GM23338 (cell line): ENCODE measurements at regions not wholly inside any gene's neighbourhood (a gene's known extent, or its start where the extent isn't known, plus 50 kb on each side); places are given as distances from the start of the nearest gene placed in this dataset.

Experiments used
- ATAC-seq: fragments of 200-7000 bp; cut with Tn5 transposase; 3 replicates; pipeline ENCODE4 v1.9.1; 2020
- DNase-seq: peaks from one replicate; pipeline ENCODE4 v3.0.0-alpha.2; 2015; ENCODE audit warnings: low spot score
- H2AFZ ChIP-seq: fragments of 200-600 bp; sonication (generic); 2 replicates; pipeline ENCODE4 v1.8.0; 2016; ENCODE audit warnings: antibody characterized with exemption, mild to moderate bottlenecking, moderate library complexity
- H3F3A ChIP-seq: fragments of 200-600 bp; sonication (generic); replicated peaks from 2 replicates; pipeline ENCODE4 v1.8.0; 2017; ENCODE audit warnings: antibody characterized with exemption, mixed run types, low read depth
- H3K27ac ChIP-seq: fragments of 200-600 bp; sonication (generic); 2 replicates; pipeline ENCODE4 v1.6.1; 2016; ENCODE audit warnings: low read depth
- H3K27me3 ChIP-seq: fragments of 200-600 bp; sonication (generic); 2 replicates; pipeline ENCODE4 v1.8.0; 2016; ENCODE audit warnings: mild to moderate bottlenecking, mixed run types, moderate library complexity; ENCODE audit not compliant: insufficient read depth
- H3K36me3 ChIP-seq: fragments of 200-600 bp; sonication (generic); 2 replicates; pipeline ENCODE4 v1.8.0; 2016; ENCODE audit warnings: mild to moderate bottlenecking; ENCODE audit not compliant: insufficient read depth
- H3K4me1 ChIP-seq: fragments of 200-600 bp; sonication (generic); 2 replicates; pipeline ENCODE4 v1.8.0; 2016; ENCODE audit warnings: mild to moderate bottlenecking, moderate library complexity; ENCODE audit not compliant: insufficient read depth
- H3K4me2 ChIP-seq: fragments of 200-600 bp; sonication (generic); 2 replicates; pipeline ENCODE4 v1.7.1; 2017; ENCODE audit warnings: mixed run types
- H3K4me3 ChIP-seq: fragments of 200-600 bp; sonication (generic); 2 replicates; pipeline ENCODE4 v1.6.1; 2016; ENCODE audit warnings: mixed run types
- H3K79me2 ChIP-seq: fragments of 200-600 bp; sonication (generic); replicated peaks from 2 replicates; pipeline ENCODE4 v1.8.0; 2017; ENCODE audit warnings: mild to moderate bottlenecking; ENCODE audit not compliant: insufficient read depth
- H3K9me2 ChIP-seq: fragments of 200-600 bp; sonication (generic); 2 replicates; pipeline ENCODE4 v1.8.0; 2017; ENCODE audit not compliant: insufficient read depth
- H4K20me1 ChIP-seq: fragments of 200-600 bp; sonication (generic); replicated peaks from 2 replicates; pipeline ENCODE4 v1.8.0; 2017; ENCODE audit warnings: mild to moderate bottlenecking; ENCODE audit not compliant: insufficient read depth
- H3K27ac Mint-ChIP-seq: 2 replicates; pipeline ENCODE4 v1.8.0; 2020; ENCODE audit warnings: inconsistent platforms, mild to moderate bottlenecking, moderate library complexity, mixed read lengths
- H3K27me3 Mint-ChIP-seq: 3 replicates; pipeline ENCODE4 v1.8.0; 2022; ENCODE audit warnings: low read depth, mild to moderate bottlenecking, moderate library complexity, mixed read lengths, inconsistent platforms; ENCODE audit not compliant: insufficient read depth, poor library complexity
- H3K36me3 Mint-ChIP-seq: 3 replicates; pipeline ENCODE4 v1.8.0; 2021; ENCODE audit warnings: low read depth, mild to moderate bottlenecking, inconsistent platforms, moderate library complexity, mixed read lengths
- H3K4me1 Mint-ChIP-seq: 3 replicates; pipeline ENCODE4 v1.8.0; 2020; ENCODE audit warnings: mild to moderate bottlenecking, inconsistent platforms, mixed read lengths
- H3K4me3 Mint-ChIP-seq: 3 replicates; pipeline ENCODE4 v1.8.0; 2021; ENCODE audit warnings: moderate library complexity, mild to moderate bottlenecking, inconsistent platforms, mixed read lengths
- H3K9me3 Mint-ChIP-seq: 3 replicates; pipeline ENCODE4 v1.8.0; 2020; ENCODE audit warnings: moderate library complexity, mild to moderate bottlenecking, inconsistent platforms, mixed read lengths
- CREB1 ChIP-seq: fragments of 250-450 bp; sonication (Bioruptor Pico); IDR thresholded peaks from 2 replicates; pipeline ENCODE4 v1.5.0; 2020; ENCODE audit warnings: low read depth, mild to moderate bottlenecking, moderate library complexity
- CTCF ChIP-seq, 2 experiments: fragments of 200-600 bp in 1 of 2; sonication (generic) in 1 of 2; conservative IDR thresholded peaks; 2 replicates each; pipeline versions ENCODE4 v1.5.1 to v1.6.1; 2016 to 2017; ENCODE audit warnings: antibody characterized with exemption in 2 of 2, low read depth in 2 of 2, mild to moderate bottlenecking in 2 of 2, moderate library complexity in 1 of 2
- ETS1 ChIP-seq: IDR thresholded peaks from 2 replicates; pipeline ENCODE4 v1.6.1; 2016; ENCODE audit warnings: antibody characterized with exemption
- EZH2 ChIP-seq: fragments of 200-600 bp; sonication (generic); IDR thresholded peaks from one replicate; pipeline ENCODE4 v1.8.0; 2017; ENCODE audit warnings: antibody characterized with exemption, mild to moderate bottlenecking, low read depth; ENCODE audit not compliant: unreplicated experiment
- EZH2phosphoT487 ChIP-seq: fragments of 200-600 bp; sonication (generic); IDR thresholded peaks from one replicate; pipeline ENCODE4 v1.8.1; 2018; ENCODE audit warnings: antibody characterized with exemption; ENCODE audit not compliant: unreplicated experiment
- JUNB ChIP-seq: IDR thresholded peaks from one replicate; pipeline ENCODE4 v1.6.1; 2016; ENCODE audit warnings: antibody characterized with exemption; ENCODE audit not compliant: unreplicated experiment
- NANOG ChIP-seq: IDR thresholded peaks from 2 replicates; pipeline ENCODE4 v1.6.1; 2016; ENCODE audit warnings: antibody characterized with exemption, borderline replicate concordance
- POLR2AphosphoS5 ChIP-seq: IDR thresholded peaks from 2 replicates; pipeline ENCODE4 v1.6.1; 2016; ENCODE audit warnings: antibody characterized with exemption, low read depth
- REST ChIP-seq: IDR thresholded peaks from one replicate; pipeline ENCODE4 v1.6.1; 2018; ENCODE audit warnings: antibody characterized with exemption; ENCODE audit not compliant: unreplicated experiment
- STAT1 ChIP-seq: IDR thresholded peaks from one replicate; pipeline ENCODE4 v1.6.1; 2016; ENCODE audit warnings: antibody characterized with exemption; ENCODE audit not compliant: unreplicated experiment
- ZNF114 ChIP-seq: fragments of 250-450 bp; sonication (Bioruptor Pico); IDR thresholded peaks from 2 replicates; pipeline ENCODE4 v1.5.0; 2020; ENCODE audit warnings: mild to moderate bottlenecking, moderate library complexity
- ZNF331 ChIP-seq: fragments of 250-450 bp; sonication (Bioruptor Pico); IDR thresholded peaks from 2 replicates; pipeline ENCODE4 v1.5.0; 2020; ENCODE audit warnings: low read depth, mild to moderate bottlenecking, moderate library complexity
- ZNF462 ChIP-seq: fragments of 250-450 bp; sonication (Bioruptor Pico); IDR thresholded peaks from 2 replicates; pipeline ENCODE4 v1.5.0; 2020; ENCODE audit warnings: mild to moderate bottlenecking, moderate library complexity

- Histone ChIP-seq H3K36me3 (no peaks in the 10 kb centered on the region), H4K20me1 (no peaks in the 10 kb centered on the region), H2AFZ (no peak overlapping the region), H3K9me2 (no peaks in the 10 kb centered on the region), H3K27me3 (no peaks in the 10 kb centered on the region), H3K4me1 (no peaks in the 10 kb centered on the region), H3K27ac (no peak overlapping the region), H3F3A (no peaks in the 10 kb centered on the region), H3K4me2 (no peak overlapping the region), H3K79me2 (no peaks in the 10 kb centered on the region), H3K4me3 (no peak overlapping the region)
- Mint-ChIP-seq H3K4me3 (no peak overlapping the region), H3K27ac (no peak overlapping the region), H3K9me3 (peaks cover 2% of the 10 kb centered on the region; the same call in 2 of the 3 replicates), H3K36me3 (peaks cover 3% of the 10 kb centered on the region; the same call in 2 of the 3 replicates), H3K4me1 (peaks cover under 1% of the 10 kb centered on the region; the same call in 2 of the 3 replicates), H3K27me3 (no peaks in the 10 kb centered on the region)
- no peak for TF ChIP-seq STAT1
- TF ChIP-seq CTCF (conservative IDR thresholded peaks at IDR 0.05; ENCODE audit: low read depth in 2 of 2) = no peak
- TF ChIP-seq EZH2 = no peak
- no peak for TF ChIP-seq CREB1
- TF ChIP-seq JUNB = no peak
- TF ChIP-seq ZNF114 = no peak
- TF ChIP-seq ZNF331 (CRISPR knock-in tag) = no peak
- TF ChIP-seq REST = no peak
- TF ChIP-seq POLR2AphosphoS5 = no peak
- TF ChIP-seq NANOG = no peak
- no peak for TF ChIP-seq ZNF462 (CRISPR knock-in tag)
- no peak for TF ChIP-seq EZH2phosphoT487
- TF ChIP-seq ETS1 = no peak
- ATAC-seq (no peak), DNase-seq (no peak)
Observed at GRCh38 chr13:73957889-73958288, 176.3 kb downstream of the KLF12 start.
